DOHH2 (cell line): ENCODE measurements at regions not wholly inside any gene's neighbourhood (a gene's known extent, or its start where the extent isn't known, plus 50 kb on each side); places are given as distances from the start of the nearest gene placed in this dataset.

Source experiments
- H3F3A ChIP-seq: fragments of 200-600 bp; sonication (generic), shearing (Covaris generic); 2 replicates; pipeline ENCODE4 v1.6.0; 2016; ENCODE audit warnings: antibody characterized with exemption, mild to moderate bottlenecking; ENCODE audit not compliant: control insufficient read depth, insufficient read depth
- H3K27ac ChIP-seq: fragments of 200-600 bp; sonication (generic); 2 replicates; pipeline ENCODE4 v1.5.1; 2014; ENCODE audit warnings: low read depth, mild to moderate bottlenecking, low read length, moderate library complexity
- H3K27me3 ChIP-seq: fragments of 200-600 bp; sonication (generic); 2 replicates; pipeline ENCODE4 v1.6.1; 2014; ENCODE audit warnings: mild to moderate bottlenecking, low read length, mixed read lengths; ENCODE audit not compliant: control insufficient read depth
- H3K36me3 ChIP-seq: fragments of 200-600 bp; sonication (generic); 2 replicates; pipeline ENCODE4 v1.6.1; 2014; ENCODE audit warnings: mild to moderate bottlenecking, low read length, moderate library complexity, mixed read lengths; ENCODE audit not compliant: control insufficient read depth
- H3K4me1 ChIP-seq: fragments of 200-600 bp; sonication (generic); 2 replicates; pipeline ENCODE4 v1.6.1; 2014; ENCODE audit warnings: mild to moderate bottlenecking, low read length, mixed read lengths; ENCODE audit not compliant: control insufficient read depth
- H3K4me2 ChIP-seq: fragments of 200-600 bp; sonication (generic); 2 replicates; pipeline ENCODE4 v1.6.0; 2014; ENCODE audit warnings: mild to moderate bottlenecking, low read length, moderate library complexity
- H3K4me3 ChIP-seq: fragments of 200-600 bp; sonication (generic); 2 replicates; pipeline ENCODE4 v1.5.1; 2014; ENCODE audit warnings: mild to moderate bottlenecking, low read length, mixed read lengths
- H3K79me2 ChIP-seq: fragments of 200-600 bp; sonication (generic); 2 replicates; pipeline ENCODE4 v1.6.1; 2014; ENCODE audit warnings: mild to moderate bottlenecking, low read length, mixed read lengths; ENCODE audit not compliant: control insufficient read depth
- H3K9me2 ChIP-seq: fragments of 200-600 bp; sonication (generic); replicated peaks from 2 replicates; pipeline ENCODE4 v1.6.1; 2014; ENCODE audit warnings: mild to moderate bottlenecking, low read length, mixed read lengths; ENCODE audit not compliant: control insufficient read depth
- H3K9me3 ChIP-seq: fragments of 200-600 bp; sonication (generic); 2 replicates; pipeline ENCODE4 v1.6.1; 2014; ENCODE audit warnings: antibody characterized with exemption, low read length, mixed read lengths; ENCODE audit not compliant: control insufficient read depth, insufficient read depth
- H4K20me1 ChIP-seq: fragments of 200-600 bp; sonication (generic); 2 replicates; pipeline ENCODE4 v1.6.0; 2014; ENCODE audit warnings: low read depth, mild to moderate bottlenecking, antibody characterized with exemption, low read length, moderate library complexity; ENCODE audit not compliant: control insufficient read depth, insufficient read depth
- EZH2phosphoT487 ChIP-seq: fragments of 200-600 bp; sonication (generic); IDR thresholded peaks from 2 replicates; pipeline ENCODE4 v1.6.1; 2017; ENCODE audit warnings: borderline replicate concordance, mild to moderate bottlenecking, antibody characterized with exemption, low read length, moderate library complexity, mixed read lengths
- TF ChIP-seq, protein P1 (sequence below): fragments of 200-600 bp; sonication (generic); IDR thresholded peaks from one replicate; pipeline ENCODE4 v1.5.1; 2014; ENCODE audit warnings: antibody characterized with exemption, mild to moderate bottlenecking, low read depth, low read length; ENCODE audit not compliant: poor library complexity, severe bottlenecking

DNA sequence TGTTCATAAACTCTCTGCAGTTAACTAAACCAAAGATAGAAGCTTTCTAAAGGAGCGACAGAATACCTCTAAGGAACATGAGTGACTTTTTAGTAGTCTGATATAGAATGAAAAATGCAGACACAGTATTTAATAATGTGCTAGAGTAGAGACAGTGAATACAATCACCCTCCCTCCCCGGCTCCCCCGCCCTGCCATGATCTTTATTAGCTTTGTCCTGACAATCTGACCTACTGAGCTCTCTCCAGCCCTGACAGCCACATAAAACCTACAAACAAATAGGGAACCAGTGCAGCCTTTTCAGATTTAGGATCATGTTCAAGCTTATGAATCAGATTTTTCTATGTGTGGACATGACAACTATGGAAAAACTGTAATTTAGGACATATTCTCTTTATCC lies 777.6 kb upstream of the FANCL start:
- Histone ChIP-seq H4K20me1 (no peaks in the 10 kb centered on the region), H3K9me2 (no peaks in the 10 kb centered on the region; the same call in 1 of the 2 replicates), H3K4me3 (no peak overlapping the region), H3K36me3 (no peaks in the 10 kb centered on the region), H3K27me3 (no peaks in the 10 kb centered on the region), H3K4me1 (no peaks in the 10 kb centered on the region), H3K79me2 (no peaks in the 10 kb centered on the region), H3K27ac (no peak overlapping the region), H3K9me3 (no peaks in the 10 kb centered on the region), H3F3A (no peaks in the 10 kb centered on the region), H3K4me2 (no peak overlapping the region)
- TF ChIP-seq EZH2phosphoT487: no peak
- TF ChIP-seq, protein P1, sequence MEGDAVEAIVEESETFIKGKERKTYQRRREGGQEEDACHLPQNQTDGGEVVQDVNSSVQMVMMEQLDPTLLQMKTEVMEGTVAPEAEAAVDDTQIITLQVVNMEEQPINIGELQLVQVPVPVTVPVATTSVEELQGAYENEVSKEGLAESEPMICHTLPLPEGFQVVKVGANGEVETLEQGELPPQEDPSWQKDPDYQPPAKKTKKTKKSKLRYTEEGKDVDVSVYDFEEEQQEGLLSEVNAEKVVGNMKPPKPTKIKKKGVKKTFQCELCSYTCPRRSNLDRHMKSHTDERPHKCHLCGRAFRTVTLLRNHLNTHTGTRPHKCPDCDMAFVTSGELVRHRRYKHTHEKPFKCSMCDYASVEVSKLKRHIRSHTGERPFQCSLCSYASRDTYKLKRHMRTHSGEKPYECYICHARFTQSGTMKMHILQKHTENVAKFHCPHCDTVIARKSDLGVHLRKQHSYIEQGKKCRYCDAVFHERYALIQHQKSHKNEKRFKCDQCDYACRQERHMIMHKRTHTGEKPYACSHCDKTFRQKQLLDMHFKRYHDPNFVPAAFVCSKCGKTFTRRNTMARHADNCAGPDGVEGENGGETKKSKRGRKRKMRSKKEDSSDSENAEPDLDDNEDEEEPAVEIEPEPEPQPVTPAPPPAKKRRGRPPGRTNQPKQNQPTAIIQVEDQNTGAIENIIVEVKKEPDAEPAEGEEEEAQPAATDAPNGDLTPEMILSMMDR: no peak

DNA sequence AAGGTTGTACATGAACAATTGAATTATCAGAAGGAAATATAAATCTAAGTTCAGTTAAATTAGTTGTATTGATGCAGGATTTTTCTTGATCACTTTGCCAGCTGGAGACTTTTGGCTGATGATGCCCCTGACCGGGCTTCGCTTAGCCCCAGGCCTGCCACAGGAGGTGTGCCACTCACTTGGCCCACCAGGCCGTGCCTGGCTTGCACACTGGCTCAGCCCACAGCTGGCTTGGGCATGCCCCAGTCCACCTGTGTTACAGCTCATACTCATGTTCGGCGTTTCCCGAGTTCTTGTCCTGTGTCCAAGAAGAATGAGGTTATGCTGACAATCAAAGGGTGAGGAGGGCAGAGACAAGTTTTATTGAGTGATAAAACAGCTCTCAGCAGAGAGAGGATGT lies 773.9 kb upstream of the FANCL start:
- no peak overlapping the region for H3K4me3 ChIP-seq
- H3K27me3 ChIP-seq: no peaks in the 10 kb centered on the region
- H3K27ac ChIP-seq: no peak overlapping the region
- H3K9me2 ChIP-seq: no peaks in the 10 kb centered on the region; the same call in 1 of the 2 replicates
- no peaks in the 10 kb centered on the region for H3K4me1 ChIP-seq
- no peaks in the 10 kb centered on the region for H3F3A ChIP-seq
- TF ChIP-seq, protein P1: no peak
- TF ChIP-seq EZH2phosphoT487: no peak
- no peaks in the 10 kb centered on the region for H3K36me3 ChIP-seq
- H3K4me2 ChIP-seq: no peak overlapping the region
- H3K9me3 ChIP-seq: no peaks in the 10 kb centered on the region
- H3K79me2 ChIP-seq: no peaks in the 10 kb centered on the region
- H4K20me1 ChIP-seq: no peaks in the 10 kb centered on the region

DNA sequence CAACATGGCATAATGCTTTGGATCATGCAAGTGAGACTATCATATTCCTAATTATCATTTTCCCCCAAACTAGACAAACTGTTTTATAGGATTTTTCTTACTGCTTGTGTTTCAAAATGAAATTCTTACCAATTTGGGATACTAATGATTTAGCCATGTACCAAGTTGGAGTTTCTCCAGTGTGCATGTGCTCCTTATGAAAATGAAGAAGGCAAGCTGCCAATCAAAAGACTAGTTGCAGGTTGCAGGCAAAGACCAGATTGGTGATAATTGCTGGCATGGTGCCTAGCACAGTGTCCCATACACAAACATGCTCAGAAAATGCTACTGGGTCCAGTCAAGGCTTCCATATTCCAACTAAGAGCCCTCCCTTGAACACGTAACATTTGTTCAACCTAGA lies 771.8 kb upstream of the FANCL start:
- H3K79me2 ChIP-seq: no peaks in the 10 kb centered on the region
- H3K9me3 ChIP-seq: no peaks in the 10 kb centered on the region
- no peaks in the 10 kb centered on the region for H3K36me3 ChIP-seq
- TF ChIP-seq EZH2phosphoT487: no peak
- TF ChIP-seq, protein P1: no peak
- H3K9me2 ChIP-seq: no peaks in the 10 kb centered on the region; the same call in 1 of the 2 replicates
- no peaks in the 10 kb centered on the region for H4K20me1 ChIP-seq
- no peaks in the 10 kb centered on the region for H3K4me1 ChIP-seq
- H3K27ac ChIP-seq: no peak overlapping the region
- H3K4me2 ChIP-seq: no peak overlapping the region
- H3K4me3 ChIP-seq: no peak overlapping the region
- H3F3A ChIP-seq: no peaks in the 10 kb centered on the region
- H3K27me3 ChIP-seq: no peaks in the 10 kb centered on the region

DNA sequence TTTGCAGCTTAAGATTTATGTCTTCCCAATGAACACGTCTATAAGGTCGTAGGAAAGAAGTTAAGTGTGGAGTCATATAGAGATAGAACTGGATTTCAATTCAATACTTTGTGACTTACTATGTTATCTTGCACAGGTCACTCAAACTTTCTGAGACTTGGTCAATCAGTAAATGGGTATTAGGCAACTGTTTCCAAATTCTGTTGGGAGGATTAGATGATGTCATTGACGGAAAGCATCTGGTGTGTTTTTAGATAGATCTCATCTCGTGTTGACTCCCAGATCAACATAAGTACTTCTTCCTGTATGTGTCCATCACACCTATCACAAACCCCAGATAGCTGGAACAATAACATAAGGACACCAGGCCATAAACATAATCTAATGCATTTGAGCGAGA lies 771.1 kb upstream of the FANCL start:
- Histone ChIP-seq H3K4me3 (no peak overlapping the region), H3K36me3 (no peaks in the 10 kb centered on the region), H4K20me1 (no peaks in the 10 kb centered on the region), H3K27ac (no peak overlapping the region), H3K79me2 (no peaks in the 10 kb centered on the region), H3K27me3 (no peaks in the 10 kb centered on the region), H3K9me3 (no peaks in the 10 kb centered on the region), H3K9me2 (no peaks in the 10 kb centered on the region; the same call in 1 of the 2 replicates), H3K4me1 (no peaks in the 10 kb centered on the region), H3F3A (no peaks in the 10 kb centered on the region), H3K4me2 (no peak overlapping the region)
- TF ChIP-seq EZH2phosphoT487: no peak
- TF ChIP-seq, protein P1: no peak
